AG10803 (cell line): ENCODE measurements at regions not wholly inside any gene's neighbourhood (a gene's known extent, or its start where the extent isn't known, plus 50 kb on each side); places are given as distances from the start of the nearest gene placed in this dataset.

Experiments
- DNase-seq: peaks from one replicate; pipeline ENCODE4 v3.0.0; 2010; ENCODE audit warnings: low read depth
- H3K4me3 ChIP-seq: 2 replicates; pipeline ENCODE4 v1.5.1; 2011; ENCODE audit warnings: mild to moderate bottlenecking, low read length, control low read depth
- CTCF ChIP-seq: conservative IDR thresholded peaks from 2 replicates; pipeline ENCODE4 v1.5.1; 2011; ENCODE audit warnings: mild to moderate bottlenecking, low read length, control low read depth, inconsistent platforms

GRCh38 chr2:120520929-120521912 is 175.3 kb downstream of the INHBB start:
- TF ChIP-seq CTCF = peak; percentile 94
- peak; percentile 23 for DNase-seq
- H3K4me3 ChIP-seq = no peak overlapping the region

DNA sequence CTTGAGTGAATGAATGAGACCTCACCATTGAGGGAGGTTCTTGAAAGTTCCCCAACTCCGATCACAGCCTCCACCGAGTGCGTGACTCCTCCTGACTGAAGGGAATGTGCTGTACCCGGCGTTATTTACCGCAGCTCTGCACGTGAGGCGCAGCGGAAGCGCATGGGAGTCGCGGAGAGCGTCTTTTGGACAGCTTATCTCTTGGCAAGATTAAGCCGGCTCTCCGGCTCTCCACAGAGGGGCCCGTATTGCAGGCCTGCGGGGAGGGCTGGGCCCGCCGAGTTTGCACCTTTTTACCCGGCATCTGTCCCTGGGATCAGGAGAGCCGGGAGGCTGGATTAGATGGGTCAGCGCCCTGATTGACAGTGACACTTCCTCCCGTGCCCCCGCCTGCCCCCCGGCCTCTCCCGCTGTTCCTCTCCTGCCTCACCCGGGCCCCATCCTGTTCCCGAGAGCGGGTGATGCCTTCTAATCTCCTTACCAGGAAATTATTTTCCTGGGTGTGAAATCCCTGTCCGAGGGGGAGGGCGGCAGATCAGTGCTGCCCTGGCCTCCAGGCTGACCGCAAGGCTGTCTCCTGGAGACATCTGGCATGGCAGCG is 176.3 kb downstream of the INHBB start:
- DNase-seq = no peak
- H3K4me3 ChIP-seq = no peak overlapping the region
- TF ChIP-seq CTCF = no peak

DNA sequence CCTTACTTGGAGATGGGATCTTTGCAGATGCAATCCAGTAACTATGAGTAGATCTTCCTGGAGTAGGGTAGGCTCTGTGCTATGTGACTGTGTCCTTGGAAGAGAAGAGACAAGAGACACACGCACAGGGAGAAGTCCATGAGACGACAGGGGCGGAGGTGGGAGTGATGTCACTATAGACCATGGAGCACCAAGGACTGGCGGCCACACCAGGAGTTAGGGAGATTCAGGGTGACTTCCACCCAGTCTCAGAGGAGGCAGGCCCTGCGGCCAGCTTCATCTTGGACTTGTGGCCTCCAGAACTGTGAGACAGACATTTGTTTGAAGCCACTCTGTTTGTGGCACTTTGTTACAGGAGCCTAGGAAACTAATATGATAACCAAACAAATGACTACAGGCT is 177.8 kb downstream of the INHBB start:
- no peak for TF ChIP-seq CTCF
- no peak overlapping the region for H3K4me3 ChIP-seq
- DNase-seq = no peak

DNA sequence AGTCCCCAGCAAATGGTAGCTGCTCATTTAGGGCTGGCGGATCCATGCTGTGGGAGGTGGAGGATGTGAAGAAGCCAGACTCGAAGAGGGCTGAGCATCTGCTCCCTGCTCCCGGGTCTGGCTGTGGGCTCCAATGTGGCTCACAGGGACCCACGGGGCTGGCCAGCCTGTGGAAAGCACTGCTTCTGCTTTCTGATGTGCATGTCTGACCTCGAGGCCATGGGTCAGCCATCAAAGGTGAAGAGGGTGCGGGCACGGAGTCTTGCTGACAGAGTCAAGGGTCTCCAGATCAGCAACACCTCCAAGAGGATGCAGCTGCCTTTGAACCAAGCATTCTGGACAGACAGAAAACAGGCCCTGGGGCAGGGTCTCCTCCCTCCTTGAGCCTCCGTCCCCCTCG is 178.2 kb downstream of the INHBB start:
- H3K4me3 ChIP-seq = no peak overlapping the region
- TF ChIP-seq CTCF = no peak
- DNase-seq = no peak

- no peak for DNase-seq
- TF ChIP-seq CTCF = no peak
- H3K4me3 ChIP-seq = no peak overlapping the region
Measured at GRCh38 chr2:120525056-120526046, 179.4 kb downstream of the INHBB start.

DNA sequence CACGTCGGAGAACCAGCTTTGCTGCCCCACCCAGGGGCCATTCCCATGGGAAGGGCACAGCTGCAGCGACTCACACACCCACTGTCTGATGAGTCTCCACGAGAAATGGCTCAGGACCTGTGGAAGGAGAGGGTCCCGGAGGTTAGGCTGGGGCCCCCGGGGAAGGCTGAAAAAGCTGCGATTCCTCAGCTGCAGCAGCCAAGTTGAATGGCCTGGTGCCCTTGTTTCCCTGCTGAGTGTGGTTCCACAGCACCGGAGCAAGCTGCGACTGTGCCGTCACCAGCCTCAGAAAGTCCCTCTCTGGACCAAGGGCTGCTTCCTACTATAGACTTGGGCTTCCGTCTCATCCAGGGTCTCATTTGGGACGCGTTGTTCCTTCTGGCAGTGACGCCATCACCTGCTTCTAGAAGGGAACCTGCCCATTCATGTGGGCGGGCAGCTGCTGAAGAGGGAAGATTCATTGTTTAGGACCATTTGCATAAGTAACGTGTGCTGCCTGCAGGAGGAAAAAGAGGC is 180.2 kb downstream of the INHBB start:
- DNase-seq = no peak
- no peak overlapping the region for H3K4me3 ChIP-seq
- no peak for TF ChIP-seq CTCF
